Effector CD8-positive, alpha-beta T cell (primary cell): ENCODE measurements at regions not wholly inside any gene's neighbourhood (a gene's known extent, or its start where the extent isn't known, plus 50 kb on each side); places are given as distances from the start of the nearest gene placed in this dataset.

ENCODE experiments used
- DNase-seq: peaks from one replicate; lab custom pipeline; 2025; lab: John Stamatoyannopoulos, UW

- DNase-seq, result no peak
Observed at GRCh38 chr13:31929031-31929770, 102.4 kb upstream of the FRY start.

GRCh38 chr13:31930490-31930889 is 101.1 kb upstream of the FRY start:
- DNase-seq, result no peak

- DNase-seq, result no peak
Observed at GRCh38 chr13:31930901-31931522, 100.6 kb upstream of the FRY start.

- no peak for DNase-seq
Observed at GRCh38 chr13:31937436-31937835, 94.1 kb upstream of the FRY start.

- DNase-seq, result no peak
Observed at GRCh38 chr13:31940076-31940475, 91.5 kb upstream of the FRY start.

GRCh38 chr13:31943591-31943990 is 88.0 kb upstream of the FRY start:
- no peak for DNase-seq

GRCh38 chr13:31944262-31945160 is 87.1 kb upstream of the FRY start:
- DNase-seq, result no peak

- no peak for DNase-seq
Observed at GRCh38 chr13:31945202-31945961, 86.2 kb upstream of the FRY start.

- DNase-seq, result no peak
Observed at GRCh38 chr13:31946091-31946770, 85.3 kb upstream of the FRY start.

GRCh38 chr13:31947105-31947504 is 84.5 kb upstream of the FRY start:
- DNase-seq, result no peak

GRCh38 chr13:31947506-31947905 is 84.1 kb upstream of the FRY start:
- no peak for DNase-seq

GRCh38 chr13:31949486-31949885 is 82.1 kb upstream of the FRY start:
- no peak for DNase-seq

GRCh38 chr13:31950111-31950815 is 81.3 kb upstream of the FRY start:
- no peak for DNase-seq

- no peak for DNase-seq
Observed at GRCh38 chr13:31951215-31951678, 80.3 kb upstream of the FRY start.

- no peak for DNase-seq
Observed at GRCh38 chr13:31952641-31953380, 78.8 kb upstream of the FRY start.

GRCh38 chr13:31955101-31955500 is 76.5 kb upstream of the FRY start:
- no peak for DNase-seq

- DNase-seq, result no peak
Observed at GRCh38 chr13:31955741-31956140, 75.8 kb upstream of the FRY start.

GRCh38 chr13:31956980-31957644 is 74.5 kb upstream of the FRY start:
- DNase-seq, result no peak

GRCh38 chr13:31957772-31958171 is 73.8 kb upstream of the FRY start:
- no peak for DNase-seq
